IMR-90 (cell line): ENCODE measurements at regions not wholly inside any gene's neighbourhood (a gene's known extent, or its start where the extent isn't known, plus 50 kb on each side); places are given as distances from the start of the nearest gene placed in this dataset.

Experiments
- ATAC-seq: fragments of 200-7000 bp; cut with Tn5 transposase; 2 replicates; pipeline ENCODE4 v1.9.1; 2020; ENCODE audit warnings: low read depth, mild to moderate bottlenecking, moderate library complexity
- BruUV-seq: library from RNA; stranded (reverse); fragments of 400-500 nt; replicated peaks from 2 replicates; lab custom pipeline; 2021; lab: Mats Ljungman, UMichigan
- CTCF ChIA-PET: fragments of 300-600 bp; formaldehyde crosslinking; extraction: SDS; loops from one replicate; lab custom pipeline; 2021; ENCODE audit warnings: antibody characterized with exemption; lab: Yijun Ruan, JAX
- POLR2A ChIA-PET: fragments of 300-600 bp; sonication (Branson Sonifier 250); formaldehyde crosslinking; loops from one replicate; lab custom pipeline; 2022; ENCODE audit warnings: antibody characterized with exemption; ENCODE audit not compliant: unreplicated experiment; lab: Charles Lee
- DNase-seq: peaks from one replicate; pipeline ENCODE4 v3.0.0; 2013
- H2AFZ ChIP-seq: replicated peaks from 2 replicates; pipeline ENCODE3; 2013; ENCODE audit warnings: low read length, mild to moderate bottlenecking; ENCODE audit not compliant: poor library complexity
- H2AK5ac ChIP-seq: 2 replicates; pipeline ENCODE4 v1.6.1; 2013; ENCODE audit warnings: low read depth, low read length, inconsistent platforms
- H2AK9ac ChIP-seq: replicated peaks from 2 replicates; pipeline ENCODE3; 2013; ENCODE audit warnings: mild to moderate bottlenecking, low read depth, low read length, moderate library complexity; ENCODE audit not compliant: poor library complexity
- H2BK120ac ChIP-seq: 2 replicates; pipeline ENCODE4 v1.6.1; 2013; ENCODE audit warnings: low read depth, low read length, inconsistent platforms
- H2BK15ac ChIP-seq: 3 replicates; pipeline ENCODE4 v1.6.1; 2013; ENCODE audit warnings: low read depth, low read length, inconsistent platforms
- H2BK20ac ChIP-seq: 2 replicates; pipeline ENCODE4 v1.6.1; 2013; ENCODE audit warnings: low read depth, mild to moderate bottlenecking, inconsistent platforms, low read length, moderate library complexity
- H2BK5ac ChIP-seq: 2 replicates; pipeline ENCODE4 v1.6.1; 2013; ENCODE audit warnings: mild to moderate bottlenecking, low read depth, low read length, inconsistent platforms; ENCODE audit not compliant: poor library complexity, severe bottlenecking
- H3K14ac ChIP-seq: replicated peaks from 2 replicates; pipeline ENCODE4 v1.6.1; 2013; ENCODE audit warnings: low read depth, low read length, inconsistent platforms
- H3K18ac ChIP-seq: 2 replicates; pipeline ENCODE4 v1.6.1; 2013; ENCODE audit warnings: low read depth, low read length, control low read depth
- H3K23ac ChIP-seq: 2 replicates; pipeline ENCODE4 v1.6.1; 2013; ENCODE audit warnings: low read depth, low read length, inconsistent platforms
- H3K27ac ChIP-seq: 2 replicates; pipeline ENCODE4 v1.5.1; 2013; ENCODE audit warnings: mild to moderate bottlenecking, control low read depth, low read length; ENCODE audit not compliant: insufficient read depth
- H3K27me3 ChIP-seq: 2 replicates; pipeline ENCODE4 v1.6.1; 2013; ENCODE audit warnings: low read length; ENCODE audit not compliant: control insufficient read depth, insufficient read depth
- H3K36me3 ChIP-seq: 2 replicates; pipeline ENCODE4 v1.6.1; 2013; ENCODE audit warnings: low read length, mixed read lengths; ENCODE audit not compliant: control insufficient read depth, insufficient read depth
- H3K4ac ChIP-seq: 2 replicates; pipeline ENCODE4 v1.6.1; 2013; ENCODE audit warnings: low read depth, low read length, inconsistent platforms
- H3K4me1 ChIP-seq: 2 replicates; pipeline ENCODE4 v1.6.1; 2013; ENCODE audit warnings: low read length, mixed read lengths; ENCODE audit not compliant: control insufficient read depth, insufficient read depth
- H3K4me2 ChIP-seq: 2 replicates; pipeline ENCODE4 v1.6.1; 2013; ENCODE audit warnings: low read depth, mild to moderate bottlenecking, control low read depth, low read length, moderate library complexity
- H3K4me3 ChIP-seq: 2 replicates; pipeline ENCODE4 v1.5.1; 2013; ENCODE audit warnings: low read depth, mild to moderate bottlenecking, control low read depth, low read length, moderate library complexity; ENCODE audit not compliant: insufficient read depth
- H3K56ac ChIP-seq: 2 replicates; pipeline ENCODE4 v1.6.1; 2013; ENCODE audit warnings: low read length, inconsistent platforms; ENCODE audit not compliant: insufficient read depth; ENCODE audit errors: extremely low read depth
- H3K79me1 ChIP-seq, 2 experiments: 2 replicates each; pipeline ENCODE4 v1.6.1; 2013; ENCODE audit warnings: low read length in 2 of 2, inconsistent platforms in 1 of 2, low read depth in 1 of 2
- H3K9ac ChIP-seq: 2 replicates; pipeline ENCODE4 v1.6.1; 2013; ENCODE audit warnings: low read depth, low read length, control low read depth
- H3K9me1 ChIP-seq: 2 replicates; pipeline ENCODE4 v1.6.1; 2013; ENCODE audit warnings: low read length, inconsistent platforms; ENCODE audit not compliant: insufficient read depth
- H3K9me3 ChIP-seq: 2 replicates; pipeline ENCODE4 v1.6.1; 2013; ENCODE audit warnings: low read length; ENCODE audit not compliant: control insufficient read depth, insufficient read depth
- H4K20me1 ChIP-seq: 2 replicates; pipeline ENCODE4 v1.6.1; 2013; ENCODE audit warnings: low read length, inconsistent platforms; ENCODE audit not compliant: insufficient read depth
- H4K5ac ChIP-seq: 2 replicates; pipeline ENCODE4 v1.6.1; 2013; ENCODE audit warnings: mild to moderate bottlenecking, low read depth, low read length, control low read depth
- H4K8ac ChIP-seq, 2 experiments: 2 replicates each; pipeline ENCODE4 v1.6.1; 2013; ENCODE audit warnings: low read depth in 2 of 2, low read length in 2 of 2, control low read depth in 1 of 2, inconsistent platforms in 1 of 2
- H4K91ac ChIP-seq: 2 replicates; pipeline ENCODE4 v1.6.1; 2013; ENCODE audit warnings: low read depth, low read length, inconsistent platforms; ENCODE audit not compliant: insufficient read depth
- BHLHE40 ChIP-seq: fragments of 150-350 bp; IDR thresholded peaks from 2 replicates; pipeline ENCODE4 v1.6.1; 2016; ENCODE audit warnings: mild to moderate bottlenecking, low read depth, low read length
- CEBPB ChIP-seq: IDR thresholded peaks from 2 replicates; pipeline ENCODE4 v1.6.1; 2012; ENCODE audit warnings: low read depth, low read length, improper control_type of control experiment
- RFX5 ChIP-seq: IDR thresholded peaks from 2 replicates; pipeline ENCODE4 v1.8.0; 2012; ENCODE audit warnings: low read depth, mild to moderate bottlenecking, low read length, moderate library complexity
- WGBS, 2 experiments: methylation state at CpG; one replicate each; pipeline versions ENCODE4 v1.1.5 to v1.1.7; 2013; ENCODE audit warnings: missing lambda C conversion rate in 2 of 2; ENCODE audit not compliant: insufficient read length in 1 of 2; ENCODE audit errors: extremely low coverage in 2 of 2; 5-methylcytosine and 5-hydroxymethylcytosine counted together
- dilution Hi-C: fragments of 300-500 bp; cut with HindIII; formaldehyde crosslinking; loops from one replicate; pipeline ENCODE4 v1.14.3; 2018; ENCODE audit warnings: low sequenced_read_pairs; ENCODE audit not compliant: unreplicated experiment
- in situ Hi-C: fragments of 300-500 bp; cut with MboI; formaldehyde crosslinking; loops from 3 replicates; pipeline ENCODE4 v1.14.3; 2019; ENCODE audit warnings: low sequenced_read_pairs, inconsistent platforms, mixed read lengths
- intact Hi-C: fragments of 100-400 bp; cut with micrococcal nuclease; formaldehyde crosslinking; loops from 2 replicates; pipeline ENCODE4 v1.10.0; 2022

DNA sequence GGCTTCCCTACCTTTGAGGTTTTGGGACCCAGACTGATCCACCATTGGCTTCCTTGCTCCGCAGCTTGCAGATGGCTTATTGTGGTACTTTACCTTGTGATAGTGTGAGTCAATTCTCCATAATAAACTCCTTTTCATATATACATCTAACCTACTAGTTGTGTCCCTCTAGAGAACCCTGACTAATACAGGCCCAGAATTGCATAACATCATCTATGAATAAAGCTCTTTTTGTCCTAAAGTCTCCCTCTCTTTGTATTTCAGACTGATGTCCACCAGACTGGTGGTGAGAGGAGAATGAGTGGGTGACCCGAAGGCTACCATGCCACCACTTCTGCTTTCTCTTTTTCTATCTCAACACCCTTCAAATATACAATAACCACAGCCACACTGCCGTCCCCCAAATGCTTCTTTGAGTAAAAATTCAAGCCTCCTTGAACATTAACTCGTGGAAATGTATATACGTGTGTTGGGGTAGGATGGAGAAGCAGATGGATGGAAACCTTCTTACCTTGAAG, 265.7 kb downstream of the PTBP2 start:
- Histone ChIP-seq H4K8ac (no peak overlapping the region), H3K4me2 (no peak overlapping the region), H3K9me1 (no peaks in the 10 kb centered on the region), H3K56ac (no peak overlapping the region), H2AFZ (no peak overlapping the region), H2BK15ac (no peak overlapping the region), H4K91ac (no peak overlapping the region), H2BK20ac (no peak overlapping the region), H2BK5ac (no peak overlapping the region), H3K27ac (no peak overlapping the region), H2AK9ac (no peak overlapping the region), H2AK5ac (no peak overlapping the region), H3K4me3 (no peak overlapping the region), H3K4ac (no peak overlapping the region), H3K14ac (no peak overlapping the region), H3K36me3 (no peaks in the 10 kb centered on the region), H3K27me3 (no peaks in the 10 kb centered on the region), H3K79me1 (no peaks in the 10 kb centered on the region), H2BK120ac (no peak overlapping the region), H4K5ac (no peak overlapping the region), H3K23ac (no peak overlapping the region), H3K18ac (no peak overlapping the region), H3K4me1 (no peaks in the 10 kb centered on the region), H3K9me3 (no peaks in the 10 kb centered on the region), H3K9ac (no peak overlapping the region), H4K20me1 (no peaks in the 10 kb centered on the region)
- BruUV-seq: no TSS peak
- dilution Hi-C loops (no loop called here), in situ Hi-C loops (no loop called here), intact Hi-C loops (no loop called here)
- ATAC-seq: no peak
- ChIA-PET POLR2A (no interaction called here), CTCF (no interaction called here)
- WGBS, 2 experiments: no CpG with 5 or more reads among the region's 5 CpGs
- DNase-seq: peak; percentile 50
- TF ChIP-seq BHLHE40 (no peak), RFX5 (no peak), CEBPB (peak; percentile 59)
